Ishikawa (cell line): ENCODE measurements at regions not wholly inside any gene's neighbourhood (a gene's known extent, or its start where the extent isn't known, plus 50 kb on each side); places are given as distances from the start of the nearest gene placed in this dataset.

Experiments used
- TAF1 ChIP-seq: IDR thresholded peaks from 2 replicates; pipeline ENCODE4 v1.6.1; 2012; ENCODE audit warnings: low read depth, mild to moderate bottlenecking
- TCF12 ChIP-seq: IDR thresholded peaks from 2 replicates; pipeline ENCODE4 v1.6.1; 2012; ENCODE audit warnings: low read depth
- TF ChIP-seq, protein P1 (sequence below): IDR thresholded peaks from 2 replicates; pipeline ENCODE4 v1.6.1; 2012
- TF ChIP-seq, protein P2 (sequence below): IDR thresholded peaks from 2 replicates; pipeline ENCODE4 v1.6.1; 2012; ENCODE audit warnings: low read depth, mild to moderate bottlenecking

DNA sequence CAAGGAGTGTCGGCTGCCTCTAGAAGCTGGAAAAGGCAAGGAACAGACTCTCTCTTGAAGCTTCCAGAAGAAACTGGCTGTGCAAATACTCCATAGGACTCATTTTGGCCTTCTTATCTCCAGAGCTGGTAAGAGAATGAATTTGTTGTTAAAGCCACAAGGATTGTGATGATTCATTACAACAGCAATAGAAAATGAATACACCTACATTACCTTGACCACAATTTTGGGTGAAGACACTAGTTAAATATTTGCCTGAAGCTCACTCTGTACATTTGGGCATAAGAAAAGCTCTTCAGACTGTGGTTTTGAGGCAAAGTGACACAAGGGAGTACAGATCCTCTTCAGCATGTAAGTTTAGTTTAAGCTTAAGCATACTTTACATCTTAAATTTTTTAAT, 134.5 kb upstream of the TLL1 start:
- TF ChIP-seq, protein P1, sequence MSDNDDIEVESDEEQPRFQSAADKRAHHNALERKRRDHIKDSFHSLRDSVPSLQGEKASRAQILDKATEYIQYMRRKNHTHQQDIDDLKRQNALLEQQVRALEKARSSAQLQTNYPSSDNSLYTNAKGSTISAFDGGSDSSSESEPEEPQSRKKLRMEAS: no peak
- TF ChIP-seq TAF1: no peak
- no peak for TF ChIP-seq TCF12
- TF ChIP-seq, protein P2, sequence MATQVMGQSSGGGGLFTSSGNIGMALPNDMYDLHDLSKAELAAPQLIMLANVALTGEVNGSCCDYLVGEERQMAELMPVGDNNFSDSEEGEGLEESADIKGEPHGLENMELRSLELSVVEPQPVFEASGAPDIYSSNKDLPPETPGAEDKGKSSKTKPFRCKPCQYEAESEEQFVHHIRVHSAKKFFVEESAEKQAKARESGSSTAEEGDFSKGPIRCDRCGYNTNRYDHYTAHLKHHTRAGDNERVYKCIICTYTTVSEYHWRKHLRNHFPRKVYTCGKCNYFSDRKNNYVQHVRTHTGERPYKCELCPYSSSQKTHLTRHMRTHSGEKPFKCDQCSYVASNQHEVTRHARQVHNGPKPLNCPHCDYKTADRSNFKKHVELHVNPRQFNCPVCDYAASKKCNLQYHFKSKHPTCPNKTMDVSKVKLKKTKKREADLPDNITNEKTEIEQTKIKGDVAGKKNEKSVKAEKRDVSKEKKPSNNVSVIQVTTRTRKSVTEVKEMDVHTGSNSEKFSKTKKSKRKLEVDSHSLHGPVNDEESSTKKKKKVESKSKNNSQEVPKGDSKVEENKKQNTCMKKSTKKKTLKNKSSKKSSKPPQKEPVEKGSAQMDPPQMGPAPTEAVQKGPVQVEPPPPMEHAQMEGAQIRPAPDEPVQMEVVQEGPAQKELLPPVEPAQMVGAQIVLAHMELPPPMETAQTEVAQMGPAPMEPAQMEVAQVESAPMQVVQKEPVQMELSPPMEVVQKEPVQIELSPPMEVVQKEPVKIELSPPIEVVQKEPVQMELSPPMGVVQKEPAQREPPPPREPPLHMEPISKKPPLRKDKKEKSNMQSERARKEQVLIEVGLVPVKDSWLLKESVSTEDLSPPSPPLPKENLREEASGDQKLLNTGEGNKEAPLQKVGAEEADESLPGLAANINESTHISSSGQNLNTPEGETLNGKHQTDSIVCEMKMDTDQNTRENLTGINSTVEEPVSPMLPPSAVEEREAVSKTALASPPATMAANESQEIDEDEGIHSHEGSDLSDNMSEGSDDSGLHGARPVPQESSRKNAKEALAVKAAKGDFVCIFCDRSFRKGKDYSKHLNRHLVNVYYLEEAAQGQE: no peak
